Endodermal cell (in vitro differentiated cells): ENCODE measurements at regions not wholly inside any gene's neighbourhood (a gene's known extent, or its start where the extent isn't known, plus 50 kb on each side); places are given as distances from the start of the nearest gene placed in this dataset.

Experiments used
- DNase-seq: peaks from one replicate; pipeline ENCODE4 v3.0.0-alpha.2; 2017
- H3K27ac ChIP-seq: 2 replicates; pipeline ENCODE4 v1.5.1; 2013; ENCODE audit warnings: mild to moderate bottlenecking, low read depth, low read length, moderate library complexity
- H3K27me3 ChIP-seq: 2 replicates; pipeline ENCODE4 v1.6.1; 2013; ENCODE audit warnings: mild to moderate bottlenecking, low read length, moderate library complexity; ENCODE audit not compliant: insufficient read depth, control insufficient read depth, poor library complexity, severe bottlenecking
- H3K36me3 ChIP-seq: 2 replicates; pipeline ENCODE4 v1.7.0; 2013; ENCODE audit warnings: mild to moderate bottlenecking, low read length, moderate library complexity; ENCODE audit not compliant: control insufficient read depth, insufficient read depth
- H3K4me1 ChIP-seq: one replicate; pipeline ENCODE4 v1.7.0; 2013; ENCODE audit warnings: low read length; ENCODE audit not compliant: control insufficient read depth, insufficient read depth
- H3K4me3 ChIP-seq: 2 replicates; pipeline ENCODE4 v1.5.1; 2013; ENCODE audit warnings: mild to moderate bottlenecking, low read length, moderate library complexity
- H3K9ac ChIP-seq: 2 replicates; pipeline ENCODE4 v1.6.1; 2013; ENCODE audit warnings: mild to moderate bottlenecking, low read length, moderate library complexity; ENCODE audit not compliant: poor library complexity, severe bottlenecking; ENCODE audit errors: extremely low read depth
- H3K9me3 ChIP-seq: 2 replicates; pipeline ENCODE4 v1.6.1; 2013; ENCODE audit warnings: mild to moderate bottlenecking, low read length, moderate library complexity; ENCODE audit not compliant: control insufficient read depth
- H3K27ac Mint-ChIP-seq: 2 replicates; pipeline ENCODE4 v1.8.0; 2020; ENCODE audit warnings: mixed read lengths
- H3K27me3 Mint-ChIP-seq: 2 replicates; pipeline ENCODE4 v1.8.0; 2021; ENCODE audit warnings: mild to moderate bottlenecking, mixed read lengths; ENCODE audit not compliant: insufficient read depth
- H3K36me3 Mint-ChIP-seq: 2 replicates; pipeline ENCODE4 v1.8.0; 2020; ENCODE audit warnings: low read depth, mixed read lengths
- H3K4me1 Mint-ChIP-seq: 2 replicates; pipeline ENCODE4 v1.8.0; 2020; ENCODE audit warnings: mixed read lengths
- H3K4me3 Mint-ChIP-seq: 2 replicates; pipeline ENCODE4 v1.8.0; 2020; ENCODE audit warnings: mild to moderate bottlenecking, moderate library complexity, mixed read lengths
- H3K9me3 Mint-ChIP-seq: 2 replicates; pipeline ENCODE4 v1.8.0; 2020; ENCODE audit warnings: mild to moderate bottlenecking, mixed read lengths
- CTCF ChIP-seq: fragments of 200-600 bp; sonication (generic); conservative IDR thresholded peaks from 2 replicates; pipeline ENCODE4 v1.5.0; 2021; ENCODE audit warnings: antibody characterized with exemption, mild to moderate bottlenecking
- WGBS, 2 experiments: methylation state at CpG; one replicate each; pipeline versions ENCODE4 v1.1.5 to v1.1.7; 2013; ENCODE audit warnings: missing lambda C conversion rate in 2 of 2, mixed read lengths in 1 of 2; ENCODE audit not compliant: insufficient coverage in 1 of 2, insufficient read length in 1 of 2; 5-methylcytosine and 5-hydroxymethylcytosine counted together

- H3K36me3 ChIP-seq = no peaks in the 10 kb centered on the region
- no peaks in the 10 kb centered on the region for H3K4me1 Mint-ChIP-seq
- no peak overlapping the region for H3K9ac ChIP-seq
- H3K27me3 Mint-ChIP-seq = no peaks in the 10 kb centered on the region
- 67 to 78% methylated on average over 1 to 3 of the region's 4 CpGs for whole genome bisulfite sequencing, 2 experiments
- no peaks in the 10 kb centered on the region for H3K27me3 ChIP-seq
- TF ChIP-seq CTCF = no peak
- no peak overlapping the region for H3K4me3 Mint-ChIP-seq
- no peak overlapping the region for H3K4me3 ChIP-seq
- H3K36me3 Mint-ChIP-seq = no peaks in the 10 kb centered on the region
- peaks cover 3% of the 10 kb centered on the region for H3K9me3 Mint-ChIP-seq
- H3K9me3 ChIP-seq = no peaks in the 10 kb centered on the region
- no peak overlapping the region for H3K27ac ChIP-seq
- no peak overlapping the region for H3K27ac Mint-ChIP-seq
- no peak for DNase-seq
- no peaks in the 10 kb centered on the region for H3K4me1 ChIP-seq
Measured at GRCh38 chr4:19999775-20000414, 251.8 kb upstream of the SLIT2 start.

- Histone ChIP-seq H3K27ac (no peak overlapping the region), H3K36me3 (no peaks in the 10 kb centered on the region), H3K27me3 (no peaks in the 10 kb centered on the region), H3K4me1 (no peaks in the 10 kb centered on the region), H3K9me3 (no peaks in the 10 kb centered on the region), H3K9ac (no peak overlapping the region), H3K4me3 (no peak overlapping the region)
- Mint-ChIP-seq H3K27me3 (no peaks in the 10 kb centered on the region), H3K27ac (no peak overlapping the region), H3K4me1 (no peaks in the 10 kb centered on the region), H3K9me3 (no peaks in the 10 kb centered on the region), H3K4me3 (no peak overlapping the region), H3K36me3 (no peaks in the 10 kb centered on the region)
- TF ChIP-seq CTCF = no peak
- DNase-seq = no peak
- WGBS, 2 experiments = 82% methylated on average over 1 of the region's 1 CpG; no CpG with 5 or more reads in 1 of the 2 experiments
Measured at GRCh38 chr4:19999276-19999675, 252.4 kb upstream of the SLIT2 start.

- H3K9ac ChIP-seq = no peak overlapping the region
- Mint-ChIP-seq H3K27me3 (no peaks in the 10 kb centered on the region), H3K9me3 (no peaks in the 10 kb centered on the region), H3K4me1 (no peaks in the 10 kb centered on the region), H3K4me3 (no peak overlapping the region), H3K36me3 (no peaks in the 10 kb centered on the region), H3K27ac (no peak overlapping the region)
- H3K9me3 ChIP-seq = no peaks in the 10 kb centered on the region
- TF ChIP-seq CTCF = no peak
- no peak overlapping the region for H3K4me3 ChIP-seq
- no peaks in the 10 kb centered on the region for H3K27me3 ChIP-seq
- DNase-seq = no peak
- no peaks in the 10 kb centered on the region for H3K36me3 ChIP-seq
- H3K27ac ChIP-seq = no peak overlapping the region
- 80% methylated on average over 2 of the region's 2 CpGs for WGBS, 2 experiments
- H3K4me1 ChIP-seq = no peaks in the 10 kb centered on the region
Measured at GRCh38 chr4:19993242-19993641, 258.5 kb upstream of the SLIT2 start.
